ENCODE measurements at regions not wholly inside any gene's neighbourhood (a gene's known extent, or its start where the extent isn't known, plus 50 kb on each side); places are given as distances from the start of the nearest gene placed in this dataset.

GRCh38 chr15:37767841-37768455, 166.5 kb upstream of the TMCO5A start:
- DNase-seq: no peak
- no peaks in the 10 kb centered on the region for H3K27me3 Mint-ChIP-seq (ENCODE audit: low read depth, poor library complexity)
- H3K9me3 Mint-ChIP-seq: no peaks in the 10 kb centered on the region
- H3K4me3 Mint-ChIP-seq: no peak overlapping the region
- H3K4me1 Mint-ChIP-seq: peaks cover 5% of the 10 kb centered on the region
- TF ChIP-seq, protein P1, sequence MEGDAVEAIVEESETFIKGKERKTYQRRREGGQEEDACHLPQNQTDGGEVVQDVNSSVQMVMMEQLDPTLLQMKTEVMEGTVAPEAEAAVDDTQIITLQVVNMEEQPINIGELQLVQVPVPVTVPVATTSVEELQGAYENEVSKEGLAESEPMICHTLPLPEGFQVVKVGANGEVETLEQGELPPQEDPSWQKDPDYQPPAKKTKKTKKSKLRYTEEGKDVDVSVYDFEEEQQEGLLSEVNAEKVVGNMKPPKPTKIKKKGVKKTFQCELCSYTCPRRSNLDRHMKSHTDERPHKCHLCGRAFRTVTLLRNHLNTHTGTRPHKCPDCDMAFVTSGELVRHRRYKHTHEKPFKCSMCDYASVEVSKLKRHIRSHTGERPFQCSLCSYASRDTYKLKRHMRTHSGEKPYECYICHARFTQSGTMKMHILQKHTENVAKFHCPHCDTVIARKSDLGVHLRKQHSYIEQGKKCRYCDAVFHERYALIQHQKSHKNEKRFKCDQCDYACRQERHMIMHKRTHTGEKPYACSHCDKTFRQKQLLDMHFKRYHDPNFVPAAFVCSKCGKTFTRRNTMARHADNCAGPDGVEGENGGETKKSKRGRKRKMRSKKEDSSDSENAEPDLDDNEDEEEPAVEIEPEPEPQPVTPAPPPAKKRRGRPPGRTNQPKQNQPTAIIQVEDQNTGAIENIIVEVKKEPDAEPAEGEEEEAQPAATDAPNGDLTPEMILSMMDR (IDR thresholded peaks at IDR 0.05): no peak
- H3K27ac Mint-ChIP-seq: no peak overlapping the region
- no peaks in the 10 kb centered on the region for H3K36me3 Mint-ChIP-seq (ENCODE audit: low read depth)

DNA sequence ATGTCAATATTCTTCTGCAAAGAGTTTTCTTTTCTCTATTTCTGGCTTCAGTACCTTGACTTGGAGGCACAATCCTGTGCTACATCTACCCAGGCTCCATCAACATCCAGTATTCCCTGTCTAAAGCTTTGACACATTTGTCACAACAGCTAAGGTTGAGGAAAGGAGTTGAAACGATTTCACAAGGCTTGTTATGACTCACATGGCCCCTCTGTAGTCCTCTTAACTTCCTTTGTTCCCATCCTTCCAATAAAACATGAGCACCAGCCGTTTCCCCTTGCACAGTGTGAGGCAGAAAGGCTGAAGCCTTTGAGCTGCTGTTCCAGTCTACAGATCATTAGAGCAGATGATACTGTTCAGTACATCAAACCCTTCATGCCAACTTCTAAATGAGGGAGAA, 163.0 kb upstream of the TMCO5A start:
- Mint-ChIP-seq H3K4me1 (peaks cover 5% of the 10 kb centered on the region), H3K27ac (no peak overlapping the region), H3K36me3 (ENCODE audit: low read depth) (no peaks in the 10 kb centered on the region), H3K27me3 (ENCODE audit: low read depth, poor library complexity) (peaks cover 4% of the 10 kb centered on the region), H3K9me3 (no peaks in the 10 kb centered on the region), H3K4me3 (no peak overlapping the region)
- no peak for DNase-seq
- TF ChIP-seq, protein P1 (IDR thresholded peaks at IDR 0.05): no peak

DNA sequence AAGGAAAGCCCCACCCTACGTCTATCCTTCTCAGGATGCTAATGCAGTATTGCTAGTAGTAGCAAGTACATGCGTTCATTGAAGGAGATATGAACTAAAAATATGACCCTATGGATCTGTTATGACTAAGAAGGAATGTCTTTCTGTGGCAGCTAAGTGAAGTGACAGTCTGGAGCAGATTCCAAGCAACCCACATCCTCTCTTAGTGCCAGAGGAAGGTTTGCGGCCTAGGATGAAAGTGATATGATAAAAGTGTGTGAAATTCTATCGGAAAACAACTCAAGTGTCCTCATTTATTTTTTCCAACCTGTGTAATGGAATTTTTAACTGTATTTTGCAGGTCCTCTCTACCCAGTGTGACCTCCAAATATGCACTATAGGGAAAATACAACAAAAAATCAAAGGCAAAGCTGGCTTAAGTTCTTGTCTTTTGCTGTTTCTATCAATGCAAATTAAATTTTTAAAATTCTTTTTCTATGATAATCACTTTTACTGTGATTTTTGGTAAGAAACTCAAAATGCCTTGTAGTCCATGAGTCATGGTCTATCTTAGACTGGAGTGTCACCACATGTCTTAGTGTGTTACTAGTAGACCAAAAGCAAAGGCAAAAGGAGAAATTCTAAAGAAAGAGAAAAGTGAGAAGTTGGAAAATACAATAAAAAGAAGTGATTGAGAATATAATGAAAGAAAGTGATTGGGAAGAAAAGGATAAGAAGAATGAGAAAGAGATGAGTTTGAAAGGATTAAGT, 161.2 kb upstream of the TMCO5A start:
- peaks cover 4% of the 10 kb centered on the region for H3K27me3 Mint-ChIP-seq (ENCODE audit: low read depth, poor library complexity)

DNA sequence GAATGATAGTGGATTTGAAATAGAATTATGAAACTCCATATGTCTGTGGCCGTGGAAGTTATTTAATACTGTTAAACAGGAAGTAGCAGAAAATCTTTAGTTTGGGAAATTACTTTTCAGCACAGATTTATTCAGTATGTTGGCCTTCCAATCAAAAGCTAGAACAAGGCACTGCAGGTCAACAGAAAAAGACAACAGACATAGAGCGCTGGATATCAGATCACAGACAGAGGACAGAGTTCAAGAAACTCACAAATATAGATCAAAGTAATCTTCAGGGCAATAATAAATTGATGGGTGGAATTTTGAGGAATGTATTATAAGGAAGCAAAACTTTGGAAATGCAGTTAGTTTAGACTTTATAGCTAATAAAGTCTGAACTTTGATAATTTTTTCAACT, 159.5 kb upstream of the TMCO5A start:
- TF ChIP-seq, protein P1 (IDR thresholded peaks at IDR 0.05): no peak
- Mint-ChIP-seq H3K27me3 (ENCODE audit: low read depth, poor library complexity) (peaks cover 4% of the 10 kb centered on the region), H3K27ac (no peak overlapping the region), H3K4me3 (no peak overlapping the region), H3K4me1 (peaks cover 5% of the 10 kb centered on the region), H3K36me3 (ENCODE audit: low read depth) (no peaks in the 10 kb centered on the region), H3K9me3 (no peaks in the 10 kb centered on the region)
- DNase-seq: no peak

More for the DNA sequence above, 161.2 kb upstream of the TMCO5A start:
- Mint-ChIP-seq H3K9me3 (no peaks in the 10 kb centered on the region), H3K27ac (no peak overlapping the region), H3K4me3 (no peak overlapping the region), H3K4me1 (peaks cover 5% of the 10 kb centered on the region), H3K36me3 (ENCODE audit: low read depth) (no peaks in the 10 kb centered on the region)
- DNase-seq: no peak
- TF ChIP-seq, protein P1 (IDR thresholded peaks at IDR 0.05): no peak

GRCh38 chr15:37777006-37777405, 157.4 kb upstream of the TMCO5A start:
- DNase-seq: no peak
- H3K9me3 Mint-ChIP-seq: no peaks in the 10 kb centered on the region
- no peak overlapping the region for H3K4me3 Mint-ChIP-seq
- no peaks in the 10 kb centered on the region for H3K4me1 Mint-ChIP-seq
- H3K27ac Mint-ChIP-seq: no peak overlapping the region
- TF ChIP-seq, protein P1 (IDR thresholded peaks at IDR 0.05): no peak
- peaks cover 4% of the 10 kb centered on the region for H3K27me3 Mint-ChIP-seq (ENCODE audit: low read depth, poor library complexity)
- H3K36me3 Mint-ChIP-seq (ENCODE audit: low read depth): no peaks in the 10 kb centered on the region

GRCh38 chr15:37783290-37783689, 151.2 kb upstream of the TMCO5A start:
- Mint-ChIP-seq H3K4me1 (no peaks in the 10 kb centered on the region), H3K27me3 (ENCODE audit: low read depth, poor library complexity) (no peaks in the 10 kb centered on the region)

More at GRCh38 chr15:37783290-37783689, 151.2 kb upstream of the TMCO5A start:
- H3K27ac Mint-ChIP-seq: no peak overlapping the region
- no peak overlapping the region for H3K4me3 Mint-ChIP-seq
- DNase-seq: no peak
- no peaks in the 10 kb centered on the region for H3K36me3 Mint-ChIP-seq (ENCODE audit: low read depth)
- TF ChIP-seq, protein P1 (IDR thresholded peaks at IDR 0.05): no peak
- no peaks in the 10 kb centered on the region for H3K9me3 Mint-ChIP-seq
